HEK293T (cell line): ENCODE measurements at regions not wholly inside any gene's neighbourhood (a gene's known extent, or its start where the extent isn't known, plus 50 kb on each side); places are given as distances from the start of the nearest gene placed in this dataset.

Experiments
- CTCF ChIA-PET: fragments of 350-600 bp; formaldehyde crosslinking; extraction: SDS; loops from one replicate; lab custom pipeline; 2021; ENCODE audit warnings: antibody characterized with exemption, inconsistent platforms; lab: Yijun Ruan, JAX
- POLR2A ChIA-PET: fragments of 350-600 bp; formaldehyde crosslinking; extraction: SDS; loops from one replicate; lab custom pipeline; 2020; ENCODE audit warnings: antibody characterized with exemption, inconsistent platforms; lab: Yijun Ruan, JAX
- DNase-seq: peaks from one replicate; pipeline ENCODE4 v3.0.0; 2012; ENCODE audit warnings: mixed read lengths; ENCODE audit errors: extremely low spot score
- ARNT ChIP-seq: fragments of 450-650 bp; IDR thresholded peaks from 2 replicates; pipeline ENCODE4 v1.6.1; 2017; ENCODE audit warnings: mild to moderate bottlenecking
- BHLHE40 ChIP-seq: fragments of 450-650 bp; IDR thresholded peaks from 2 replicates; pipeline ENCODE4 v1.6.1; 2016; ENCODE audit warnings: mild to moderate bottlenecking, moderate library complexity, borderline replicate concordance
- CTBP1 ChIP-seq: fragments of 450-650 bp; IDR thresholded peaks from 2 replicates; pipeline ENCODE4 v1.6.1; 2016; ENCODE audit warnings: borderline replicate concordance
- ELF4 ChIP-seq: fragments of 450-650 bp; IDR thresholded peaks from 2 replicates; pipeline ENCODE4 v1.6.1; 2017; ENCODE audit warnings: antibody characterized with exemption
- FOXA1 ChIP-seq: fragments of 450-650 bp; IDR thresholded peaks from 2 replicates; pipeline ENCODE4 v1.6.1; 2016; ENCODE audit warnings: mild to moderate bottlenecking
- FOXK2 ChIP-seq: fragments of 450-650 bp; IDR thresholded peaks from 2 replicates; pipeline ENCODE4 v1.6.1; 2016; ENCODE audit warnings: mild to moderate bottlenecking
- FOXM1 ChIP-seq: fragments of 450-650 bp; IDR thresholded peaks from 2 replicates; pipeline ENCODE4 v1.6.1; 2017; ENCODE audit warnings: mild to moderate bottlenecking, borderline replicate concordance
- HDGF ChIP-seq: fragments of 450-650 bp; IDR thresholded peaks from 2 replicates; pipeline ENCODE4 v1.6.1; 2017; ENCODE audit warnings: antibody characterized with exemption, borderline replicate concordance
- L3MBTL2 ChIP-seq: fragments of 450-650 bp; conservative IDR thresholded peaks from 2 replicates; pipeline ENCODE4 v1.6.1; 2016; ENCODE audit warnings: mild to moderate bottlenecking
- LEF1 ChIP-seq: fragments of 450-650 bp; IDR thresholded peaks from 2 replicates; pipeline ENCODE4 v1.6.1; 2017; ENCODE audit warnings: mild to moderate bottlenecking, borderline replicate concordance
- NFRKB ChIP-seq: fragments of 450-650 bp; IDR thresholded peaks from 2 replicates; pipeline ENCODE4 v1.6.1; 2016; ENCODE audit warnings: mild to moderate bottlenecking, moderate library complexity
- PKNOX1 ChIP-seq: fragments of 450-650 bp; IDR thresholded peaks from 2 replicates; pipeline ENCODE4 v1.6.1; 2016
- SP1 ChIP-seq: fragments of 450-650 bp; IDR thresholded peaks from 2 replicates; pipeline ENCODE4 v1.6.1; 2017
- SUZ12 ChIP-seq: fragments of 450-650 bp; IDR thresholded peaks from 2 replicates; pipeline ENCODE4 v1.6.1; 2016; ENCODE audit warnings: mild to moderate bottlenecking
- TARDBP ChIP-seq: fragments of 450-650 bp; IDR thresholded peaks from 2 replicates; pipeline ENCODE4 v1.6.1; 2016
- ZNF384 ChIP-seq: fragments of 450-650 bp; IDR thresholded peaks from 2 replicates; pipeline ENCODE4 v1.6.1; 2016

GRCh38 chr16:85471469-85472431, 141.4 kb upstream of the GSE1 start:
- TF ChIP-seq SUZ12 = no peak
- no peak for TF ChIP-seq PKNOX1
- TF ChIP-seq TARDBP = no peak
- POLR2A ChIA-PET = no interaction called here
- CTCF ChIA-PET = interaction anchor here (1.0 kb wide), 1 partner anchor 10 kb away, joined by 3 read pairs; no protein-coding TSS in a partner anchor
- DNase-seq = no peak

- CTCF ChIA-PET = interaction anchor here (1.0 kb wide), 1 partner anchor 11 kb away, joined by 3 read pairs; no protein-coding TSS in a partner anchor
- TF ChIP-seq L3MBTL2 = no peak
- TF ChIP-seq FOXA1 = no peak
- TF ChIP-seq ARNT = no peak
- TF ChIP-seq HDGF = no peak
- no peak for TF ChIP-seq FOXK2
- no peak for TF ChIP-seq NFRKB
- TF ChIP-seq FOXM1 = no peak
- TF ChIP-seq LEF1 = no peak
- TF ChIP-seq ZNF384 = no peak
- TF ChIP-seq BHLHE40 = no peak
- no peak for TF ChIP-seq PKNOX1
- TF ChIP-seq TARDBP = no peak
- TF ChIP-seq ELF4 = no peak
- no peak for TF ChIP-seq CTBP1
- TF ChIP-seq SUZ12 = no peak
- TF ChIP-seq SP1 = no peak
- POLR2A ChIA-PET = no interaction called here
- no peak for DNase-seq
Observed at GRCh38 chr16:85472514-85472913, 140.6 kb upstream of the GSE1 start.

- CTCF ChIA-PET = interaction anchor here (0.6 kb wide), 1 partner anchor 141 kb away, joined by 3 read pairs; no protein-coding TSS in a partner anchor
- TF ChIP-seq FOXM1 = no peak
- TF ChIP-seq ELF4 = no peak
- TF ChIP-seq FOXK2 = no peak
- TF ChIP-seq FOXA1 = no peak
- no peak for TF ChIP-seq L3MBTL2
- no peak for TF ChIP-seq HDGF
- no peak for TF ChIP-seq ZNF384
- TF ChIP-seq NFRKB = no peak
- no peak for TF ChIP-seq PKNOX1
- no peak for TF ChIP-seq ARNT
- TF ChIP-seq LEF1 = no peak
- no peak for TF ChIP-seq TARDBP
- TF ChIP-seq SUZ12 = no peak
- TF ChIP-seq CTBP1 = no peak
- TF ChIP-seq SP1 = no peak
- no peak for TF ChIP-seq BHLHE40
- DNase-seq = no peak
- POLR2A ChIA-PET = no interaction called here
Observed at GRCh38 chr16:85473323-85473722, 139.8 kb upstream of the GSE1 start.

GRCh38 chr16:85473909-85474620, 139.1 kb upstream of the GSE1 start:
- TF ChIP-seq CTBP1 (no peak), L3MBTL2 (no peak), PKNOX1 (no peak), ARNT (no peak), HDGF (no peak), TARDBP (no peak), SUZ12 (no peak), SP1 (no peak), BHLHE40 (no peak), FOXM1 (no peak), FOXK2 (no peak), FOXA1 (no peak), LEF1 (no peak)
- POLR2A ChIA-PET = interaction anchor here (0.7 kb wide), 1 partner anchor 137 kb away, joined by 3 read pairs; no protein-coding TSS in a partner anchor
- no peak for DNase-seq
- CTCF ChIA-PET = interaction anchor here (0.6 kb wide), 1 partner anchor 130 kb away, joined by 3 read pairs; no protein-coding TSS in a partner anchor
